ENCODE measurements at regions not wholly inside any gene's neighbourhood (a gene's known extent, or its start where the extent isn't known, plus 50 kb on each side); places are given as distances from the start of the nearest gene placed in this dataset.

GRCh38 chr21:38668067-38668466 lies 137.7 kb upstream of the ETS2 start:
- TF ChIP-seq RAD21 (CRISPR knock-in tag; IDR thresholded peaks at IDR 0.05) (no peak), MXD1 (CRISPR knock-in tag; IDR thresholded peaks at IDR 0.05) (no peak), CTCF (CRISPR knock-in tag; IDR thresholded peaks at IDR 0.05) (no peak), POLR2A (IDR thresholded peaks at IDR 0.05; ENCODE audit: insufficient read depth in 1 of 2, low read depth in 2 of 2, low read length in 2 of 2) (no peak), CHD2 (IDR thresholded peaks at IDR 0.05; ENCODE audit: low read depth, low read length) (no peak), ZNF543 (CRISPR knock-in tag; IDR thresholded peaks at IDR 0.05) (no peak), ASH2L (IDR thresholded peaks at IDR 0.05; ENCODE audit: insufficient read length, low read depth, low read length) (no peak), KLF13 (CRISPR knock-in tag; IDR thresholded peaks at IDR 0.05) (no peak), EZH2 (conservative IDR thresholded peaks at IDR 0.05; ENCODE audit: low read depth, low read length) (no peak), CHD4 (IDR thresholded peaks at IDR 0.05; ENCODE audit: borderline replicate concordance, low read length) (no peak), ZHX1 (CRISPR knock-in tag; IDR thresholded peaks at IDR 0.05; ENCODE audit: low read depth) (no peak), ZNF747 (CRISPR knock-in tag; IDR thresholded peaks at IDR 0.05; ENCODE audit: borderline replicate concordance) (no peak)
